SU-DHL-6 (cell line): ENCODE measurements at regions not wholly inside any gene's neighbourhood (a gene's known extent, or its start where the extent isn't known, plus 50 kb on each side); places are given as distances from the start of the nearest gene placed in this dataset.

Experiments used
- EZH2phosphoT487 ChIP-seq: fragments of 200-600 bp; sonication (generic), shearing (Covaris generic); conservative IDR thresholded peaks from 2 replicates; pipeline ENCODE4 v1.6.1; 2018; ENCODE audit warnings: mild to moderate bottlenecking, antibody characterized with exemption, low read length, moderate library complexity, mixed read lengths
- TF ChIP-seq, protein P1 (sequence below): fragments of 200-600 bp; sonication (generic); IDR thresholded peaks from one replicate; pipeline ENCODE4 v1.5.1; 2017; ENCODE audit warnings: antibody characterized with exemption, mild to moderate bottlenecking, low read length, moderate library complexity; ENCODE audit not compliant: insufficient read depth, poor library complexity, severe bottlenecking

- TF ChIP-seq EZH2phosphoT487: no peak
- TF ChIP-seq, protein P1, sequence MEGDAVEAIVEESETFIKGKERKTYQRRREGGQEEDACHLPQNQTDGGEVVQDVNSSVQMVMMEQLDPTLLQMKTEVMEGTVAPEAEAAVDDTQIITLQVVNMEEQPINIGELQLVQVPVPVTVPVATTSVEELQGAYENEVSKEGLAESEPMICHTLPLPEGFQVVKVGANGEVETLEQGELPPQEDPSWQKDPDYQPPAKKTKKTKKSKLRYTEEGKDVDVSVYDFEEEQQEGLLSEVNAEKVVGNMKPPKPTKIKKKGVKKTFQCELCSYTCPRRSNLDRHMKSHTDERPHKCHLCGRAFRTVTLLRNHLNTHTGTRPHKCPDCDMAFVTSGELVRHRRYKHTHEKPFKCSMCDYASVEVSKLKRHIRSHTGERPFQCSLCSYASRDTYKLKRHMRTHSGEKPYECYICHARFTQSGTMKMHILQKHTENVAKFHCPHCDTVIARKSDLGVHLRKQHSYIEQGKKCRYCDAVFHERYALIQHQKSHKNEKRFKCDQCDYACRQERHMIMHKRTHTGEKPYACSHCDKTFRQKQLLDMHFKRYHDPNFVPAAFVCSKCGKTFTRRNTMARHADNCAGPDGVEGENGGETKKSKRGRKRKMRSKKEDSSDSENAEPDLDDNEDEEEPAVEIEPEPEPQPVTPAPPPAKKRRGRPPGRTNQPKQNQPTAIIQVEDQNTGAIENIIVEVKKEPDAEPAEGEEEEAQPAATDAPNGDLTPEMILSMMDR: no peak
Observed at GRCh38 chr5:12794476-12795332, 890.5 kb upstream of the CTNND2 start.
